ENCODE measurements at regions not wholly inside any gene's neighbourhood (a gene's known extent, or its start where the extent isn't known, plus 50 kb on each side); places are given as distances from the start of the nearest gene placed in this dataset.
"Not testable (repeated sequence)": the region's sequence is repeated elsewhere in the genome, so short reads cannot be mapped to it uniquely, and the experiment has no call there.

DNA sequence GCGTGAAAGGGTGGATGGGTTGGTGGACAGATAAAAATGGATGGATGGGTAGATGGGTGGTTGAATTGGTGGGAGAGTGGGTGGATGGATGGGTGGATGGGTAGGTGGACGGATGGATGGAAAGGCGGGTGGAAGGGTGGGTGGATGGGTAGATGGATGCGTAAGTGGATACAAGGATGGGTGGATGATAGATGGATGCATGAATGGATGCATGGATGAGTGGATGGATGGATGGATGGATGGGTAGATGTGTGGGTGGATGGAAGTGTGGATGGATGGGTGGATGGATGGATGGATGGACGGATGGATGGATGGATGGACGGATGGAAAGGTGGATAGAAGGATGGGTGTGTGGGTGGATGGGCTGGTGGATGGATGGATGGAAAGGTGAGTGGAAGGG, 77.0 kb upstream of the GRK3 start:
- DNase-seq (ENCODE audit: low read depth, low spot score) = no peak

DNA sequence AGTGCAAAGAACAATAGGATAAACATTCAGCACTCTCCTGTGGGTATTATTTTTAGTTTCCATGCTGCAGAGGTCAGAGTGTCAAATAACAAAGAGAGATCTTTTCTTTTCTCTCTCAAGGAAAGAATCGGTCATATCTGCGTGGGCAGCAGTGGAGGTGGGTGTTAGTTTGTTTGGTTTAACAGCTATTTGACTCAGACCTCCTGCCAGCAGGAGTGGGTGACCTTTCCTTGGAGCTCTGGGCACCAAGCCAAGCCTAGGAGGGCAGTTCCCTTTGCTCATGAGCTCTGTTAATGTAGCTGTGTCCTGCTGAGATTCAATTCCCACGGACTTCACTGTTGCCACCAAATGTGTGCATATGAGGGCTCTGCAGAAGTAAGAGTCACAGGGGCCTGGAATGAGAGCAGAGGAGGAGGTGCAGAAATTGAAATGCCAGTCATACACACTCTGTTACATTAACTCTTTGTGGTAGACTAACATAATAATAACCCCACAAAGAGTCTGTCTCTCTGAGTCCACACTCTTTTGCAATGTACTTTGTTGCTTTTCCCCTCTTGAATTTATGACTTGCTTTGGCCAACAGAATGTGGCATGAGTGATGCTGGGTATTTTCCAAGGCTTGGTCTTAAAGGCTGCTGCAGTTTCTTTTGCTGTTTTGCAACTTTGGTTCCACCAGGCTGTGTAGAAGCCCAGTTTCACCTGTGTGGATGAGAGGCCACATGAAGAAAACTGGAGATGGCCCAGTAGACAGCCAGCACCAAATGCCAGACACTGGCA, 76.0 kb upstream of the GRK3 start:
- peak; percentile 88 for DNase-seq (ENCODE audit: low read depth, low spot score)

DNA sequence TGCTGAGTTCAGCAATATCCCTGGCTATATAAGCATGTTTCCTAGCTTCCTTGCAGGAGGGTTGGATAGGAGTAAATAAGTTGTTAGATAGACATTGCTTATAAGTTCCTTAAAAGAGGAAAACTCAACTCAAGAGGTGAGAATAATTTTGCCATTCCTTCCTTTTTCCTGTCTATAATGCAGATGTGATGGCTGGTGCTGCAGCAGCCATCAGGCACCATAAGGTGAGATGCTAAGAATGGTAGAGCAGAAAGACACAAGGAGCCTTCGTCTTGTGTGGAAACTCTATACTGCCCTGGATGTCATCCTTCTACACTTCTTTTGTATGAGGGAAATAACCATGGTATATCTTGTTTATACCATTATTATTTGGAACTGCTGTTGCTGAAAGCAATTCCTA, 74.5 kb upstream of the GRK3 start:
- DNase-seq (ENCODE audit: low read depth, low spot score) = no peak

DNA sequence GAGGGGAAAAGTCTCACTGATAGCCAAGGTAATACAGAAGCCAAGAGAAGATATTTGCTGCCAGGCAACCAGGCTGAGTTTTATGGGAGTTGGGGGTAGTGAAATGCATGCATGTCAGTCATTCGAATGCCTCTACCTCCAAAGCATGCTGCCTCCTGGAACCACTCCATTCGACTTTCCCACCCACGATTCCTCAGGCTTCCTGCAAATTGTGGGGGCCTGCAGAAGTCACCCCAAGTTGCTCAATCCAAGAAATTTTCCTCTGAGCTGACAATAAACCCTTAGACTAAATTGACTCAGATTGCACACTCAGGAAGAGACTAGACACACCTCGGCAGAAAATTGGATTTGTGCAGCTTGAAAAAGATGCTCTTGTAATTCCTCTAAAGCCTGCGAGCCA, 73.6 kb upstream of the GRK3 start:
- no peak for DNase-seq (ENCODE audit: low read depth, low spot score)

DNA sequence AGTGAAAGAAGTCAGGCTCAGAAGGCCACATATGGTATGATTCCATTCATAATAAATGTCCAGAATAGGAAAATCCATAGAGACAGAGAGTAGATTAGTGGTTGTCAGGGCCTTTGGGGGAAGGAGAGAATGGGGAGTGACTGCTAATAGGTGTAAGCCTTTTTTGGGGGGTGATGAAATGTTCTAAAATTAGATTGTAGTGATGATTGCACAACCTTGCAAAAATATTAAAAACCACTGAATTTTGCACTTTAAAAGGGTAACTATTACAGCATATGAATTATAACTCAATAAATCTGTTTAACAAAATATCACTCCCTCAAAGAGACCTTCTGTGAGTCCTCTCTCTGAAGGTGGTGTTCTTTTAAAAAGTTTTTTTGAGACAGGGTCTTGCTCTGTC, 72.3 kb upstream of the GRK3 start:
- no peak for DNase-seq (ENCODE audit: low read depth, low spot score)

DNA sequence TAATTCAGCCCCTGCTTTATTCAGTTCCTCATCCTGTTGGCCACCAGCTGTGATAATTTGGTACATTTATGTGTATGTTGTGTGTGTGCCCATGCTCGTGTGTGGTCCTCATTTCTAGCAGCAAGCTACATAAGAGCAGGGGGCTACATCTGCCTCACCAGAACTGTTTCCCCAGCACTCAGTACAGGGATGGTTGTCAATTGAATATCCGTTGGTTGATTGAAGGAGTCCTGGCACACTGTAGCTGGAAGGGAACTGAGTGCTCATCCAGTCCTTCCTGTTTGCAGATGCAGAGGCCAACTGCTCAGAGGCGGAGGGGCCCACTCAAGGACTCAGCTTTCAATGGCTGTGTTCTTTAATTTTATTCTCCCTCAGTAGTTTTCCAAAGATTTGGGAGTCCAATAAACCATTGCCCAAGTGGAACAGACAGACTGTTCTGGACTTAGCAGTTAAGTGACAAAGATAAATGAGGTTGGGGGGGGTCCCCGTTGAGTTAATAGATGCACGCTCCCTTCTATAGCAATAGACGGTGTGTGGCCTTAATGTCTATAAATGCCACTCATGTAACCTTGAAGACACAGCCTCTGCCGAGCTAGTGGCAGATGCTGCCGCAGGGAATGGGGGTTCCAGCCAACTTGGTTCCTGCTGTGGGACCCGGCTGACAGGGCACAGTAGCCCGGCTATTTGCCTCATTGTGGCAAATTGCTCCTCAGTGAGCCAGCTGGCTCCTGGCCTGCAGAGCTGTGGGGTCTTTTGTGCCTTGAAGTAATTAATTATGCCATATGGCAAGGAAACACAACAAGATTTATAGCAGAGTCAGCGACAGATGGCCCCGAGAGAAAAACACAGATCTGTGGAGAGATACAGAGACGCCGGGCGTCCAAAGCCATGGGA, 71.4 kb upstream of the GRK3 start:
- no peak for DNase-seq (ENCODE audit: low read depth, low spot score)

DNA sequence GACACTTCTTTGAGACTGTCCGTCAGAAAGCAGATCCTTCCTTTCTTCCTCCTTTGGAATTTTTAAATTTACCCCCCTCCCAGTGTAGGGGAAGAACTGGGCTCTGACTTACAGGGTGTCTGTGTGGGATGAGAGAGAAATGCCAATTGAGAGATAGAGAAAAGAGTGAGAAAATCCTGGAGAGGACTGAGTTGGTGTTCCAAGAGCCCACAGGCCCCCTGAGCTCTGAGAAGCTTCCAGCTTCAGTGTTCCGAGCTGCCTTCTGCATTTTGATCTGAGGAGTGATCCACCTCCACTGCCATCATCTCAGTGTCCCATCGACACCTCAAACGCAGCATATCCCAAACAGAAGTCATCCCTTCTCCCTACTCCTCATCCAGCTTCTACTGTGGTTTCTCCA, 70.7 kb upstream of the GRK3 start:
- no peak for DNase-seq (ENCODE audit: low read depth, low spot score)

DNA sequence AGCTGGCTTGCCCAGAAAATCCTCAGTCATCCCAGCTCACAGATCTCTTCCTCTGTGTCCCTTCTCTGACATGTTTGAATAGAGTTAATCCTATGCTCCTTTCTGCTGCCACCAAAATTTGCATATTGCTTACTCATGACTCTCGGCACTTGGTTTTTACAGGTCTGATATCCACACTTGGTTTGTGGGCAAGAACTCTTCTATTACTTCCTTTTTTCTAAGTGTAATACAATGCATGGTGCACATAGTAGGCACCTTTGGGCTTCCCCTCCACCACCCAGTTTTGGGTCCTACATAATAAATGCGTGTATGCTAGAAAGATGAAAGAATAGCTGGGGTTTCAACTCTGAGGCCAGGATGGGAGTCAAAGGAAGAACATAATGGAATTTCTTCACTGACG, 69.7 kb upstream of the GRK3 start:
- no peak for DNase-seq (ENCODE audit: low read depth, low spot score)

DNA sequence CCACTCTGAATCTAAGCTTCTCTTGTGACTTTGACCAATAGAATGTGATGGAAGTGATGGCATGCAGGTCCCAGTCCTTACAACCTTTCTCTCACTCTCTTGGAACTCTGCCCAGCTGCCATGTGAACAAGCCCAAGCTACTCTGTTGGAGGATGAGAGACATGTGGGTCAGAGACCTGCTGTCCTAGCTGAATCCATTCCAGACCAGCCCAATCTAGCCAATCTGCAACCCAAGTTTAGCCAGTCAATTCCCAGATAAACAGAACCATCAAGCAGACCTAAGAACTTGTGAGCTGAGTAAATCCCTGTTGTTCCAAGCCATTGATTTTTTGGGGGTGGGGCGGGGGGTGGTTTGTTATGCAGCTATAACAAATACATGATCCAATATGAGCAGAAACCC, 69.2 kb upstream of the GRK3 start:
- DNase-seq (ENCODE audit: low read depth, low spot score) = no peak

DNA sequence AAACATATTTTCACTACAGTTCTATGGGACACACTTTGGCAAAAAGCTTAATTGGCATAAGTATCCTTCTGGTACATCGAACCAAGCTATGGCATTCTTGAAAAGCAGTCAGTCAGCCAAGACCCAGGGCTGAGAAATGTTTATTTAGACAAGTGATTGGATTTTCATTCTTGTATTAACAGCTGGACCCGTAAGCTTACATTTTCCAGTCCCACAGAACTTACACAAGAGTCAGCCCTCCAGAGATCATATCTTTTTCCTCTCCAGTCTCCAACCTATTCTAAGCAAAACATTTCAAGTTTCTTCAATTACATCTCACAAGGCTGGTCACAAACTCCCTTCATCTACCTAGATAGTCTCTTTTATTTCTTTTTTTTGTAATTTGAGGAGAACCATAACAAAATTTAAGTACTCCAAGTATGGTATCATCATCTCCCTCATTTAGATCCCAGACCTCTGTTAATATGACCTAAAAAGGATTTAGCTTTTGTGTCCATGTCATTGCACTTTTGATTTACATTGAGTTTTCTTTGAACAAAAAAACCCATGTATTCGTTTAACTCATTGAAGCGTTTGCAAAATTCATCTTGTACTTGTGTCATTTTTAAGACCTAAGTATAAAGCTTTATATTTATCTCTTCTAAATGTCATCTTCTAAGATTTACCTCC, 67.9 kb upstream of the GRK3 start:
- no peak for DNase-seq (ENCODE audit: low read depth, low spot score)

DNA sequence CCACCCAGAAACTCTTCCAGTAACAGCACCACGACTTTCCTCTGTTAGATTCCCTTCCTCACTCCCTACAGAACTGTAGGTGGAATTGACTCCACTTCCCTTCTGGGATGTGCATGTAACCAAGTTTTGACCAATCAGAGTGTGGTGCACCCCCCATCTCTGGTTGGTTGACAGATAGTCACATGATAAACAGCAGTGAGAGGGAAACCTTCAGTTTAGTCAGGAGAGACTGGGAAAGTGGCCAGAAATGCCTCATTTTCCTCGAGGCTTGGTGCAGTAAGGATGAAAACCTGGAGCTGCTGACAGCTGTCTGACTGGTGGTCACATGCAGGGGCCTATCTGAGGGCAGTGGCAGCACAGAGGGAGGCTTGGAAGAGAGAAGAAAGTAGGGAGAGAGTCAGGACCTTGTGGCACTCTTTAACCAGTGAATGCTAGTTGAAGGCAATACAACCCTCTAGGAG, 67.3 kb upstream of the GRK3 start:
- no peak for DNase-seq (ENCODE audit: low read depth, low spot score)

DNA sequence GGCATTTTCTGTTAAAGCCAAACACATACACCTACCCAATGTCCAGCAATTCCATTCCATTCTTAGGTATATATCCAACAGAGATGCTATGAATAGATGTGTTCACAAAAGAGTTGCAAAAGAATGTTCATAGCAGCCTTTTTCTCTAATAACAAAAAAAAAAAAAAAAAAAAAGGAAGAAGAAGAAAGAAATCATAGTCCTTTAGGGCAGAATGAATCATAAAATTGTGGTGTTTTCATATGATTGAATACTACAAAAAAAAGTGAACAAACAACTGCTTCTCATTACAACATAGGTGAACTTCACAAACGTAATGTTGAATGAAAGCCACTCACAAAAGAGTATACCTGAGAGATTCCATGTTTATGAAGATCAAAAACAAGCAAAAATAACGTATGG, 66.8 kb upstream of the GRK3 start:
- no peak for DNase-seq (ENCODE audit: low read depth, low spot score)

DNA sequence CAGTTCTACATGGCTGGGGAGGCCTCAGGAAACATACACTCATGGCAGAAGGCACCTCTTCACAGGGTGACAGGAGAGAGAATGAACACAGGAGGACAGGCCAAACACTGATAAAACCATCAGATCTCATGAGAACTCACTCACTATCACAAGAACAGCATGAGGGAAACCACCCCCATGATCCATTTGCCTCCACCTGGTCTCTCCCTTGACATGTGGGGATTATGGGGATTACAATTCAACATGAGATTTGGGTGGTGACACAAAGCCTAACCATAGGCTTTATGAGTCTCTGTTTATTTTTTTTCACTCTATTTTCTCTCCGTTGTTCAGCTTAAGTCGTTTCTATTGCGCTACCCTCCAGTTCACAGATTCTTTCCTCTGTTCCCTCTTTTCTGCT, 63.8 kb upstream of the GRK3 start:
- not testable (repeated sequence) for DNase-seq (ENCODE audit: low read depth, low spot score)

DNA sequence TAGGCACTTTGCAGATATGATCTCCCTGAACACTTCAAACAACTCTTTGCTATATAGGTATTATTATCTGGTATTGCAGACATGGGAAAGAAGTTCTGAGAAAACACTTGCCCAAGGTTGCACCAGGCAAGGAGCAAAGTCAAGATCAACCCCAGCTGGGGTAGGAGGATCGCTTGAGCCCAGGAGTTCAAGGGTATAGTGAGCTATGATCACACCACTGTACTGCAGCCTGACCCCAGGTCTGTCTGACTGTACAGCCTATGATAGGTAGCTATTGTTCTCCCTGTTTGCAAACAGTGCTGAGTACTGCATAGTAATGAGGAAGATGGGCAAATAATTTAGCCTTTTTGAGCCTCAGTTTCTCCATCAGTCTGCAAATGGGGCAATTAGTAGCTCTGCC, 60.5 kb upstream of the GRK3 start:
- not testable (repeated sequence) for DNase-seq (ENCODE audit: low read depth, low spot score)

DNA sequence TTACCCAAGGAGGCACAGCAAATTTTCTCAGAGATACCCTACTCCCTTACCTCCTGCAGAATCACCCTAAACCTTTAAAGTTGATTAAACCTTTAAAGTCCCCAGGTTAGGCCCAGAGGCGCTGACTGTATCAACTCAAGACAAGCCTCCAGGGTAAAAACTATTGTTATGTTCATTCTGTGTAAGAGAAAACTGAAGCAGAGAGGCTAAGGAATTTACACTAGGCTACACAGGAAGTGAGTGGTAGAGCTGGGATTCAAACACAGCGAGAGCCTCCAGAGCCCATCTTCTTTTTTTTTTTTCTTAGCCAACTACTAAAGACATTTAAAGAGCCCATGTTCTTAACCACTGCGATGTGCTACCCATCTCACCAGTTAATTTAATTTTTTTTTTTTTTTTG, 56.3 kb upstream of the GRK3 start:
- DNase-seq (ENCODE audit: low read depth, low spot score) = no peak

DNA sequence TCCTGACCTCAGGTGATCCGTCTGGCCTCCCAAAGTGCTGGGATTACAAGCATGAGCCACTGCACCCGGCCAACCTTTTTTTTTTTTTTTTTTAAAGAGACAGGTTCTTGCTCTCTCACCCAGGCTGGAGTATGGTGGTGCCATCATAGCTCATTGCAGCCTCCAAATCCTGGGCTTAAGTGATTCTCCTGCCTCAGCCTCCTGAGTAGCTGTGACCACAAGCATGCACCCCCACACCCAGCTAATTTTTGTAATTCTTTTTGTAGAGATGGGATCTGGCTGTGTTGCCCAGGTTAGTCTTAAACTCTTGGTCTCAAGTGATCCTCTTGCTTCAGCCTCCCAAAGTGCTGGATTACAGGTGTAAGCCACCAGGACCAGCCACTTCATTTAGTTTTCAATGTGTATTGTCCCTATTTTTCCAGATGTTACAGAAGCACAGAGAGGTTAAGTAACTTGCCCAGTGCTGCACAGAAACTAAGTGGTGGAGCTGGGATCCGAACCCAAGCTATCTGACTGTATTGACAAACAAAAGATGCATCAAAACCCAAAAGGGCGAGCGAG, 55.6 kb upstream of the GRK3 start:
- DNase-seq (ENCODE audit: low read depth, low spot score) = no peak

DNA sequence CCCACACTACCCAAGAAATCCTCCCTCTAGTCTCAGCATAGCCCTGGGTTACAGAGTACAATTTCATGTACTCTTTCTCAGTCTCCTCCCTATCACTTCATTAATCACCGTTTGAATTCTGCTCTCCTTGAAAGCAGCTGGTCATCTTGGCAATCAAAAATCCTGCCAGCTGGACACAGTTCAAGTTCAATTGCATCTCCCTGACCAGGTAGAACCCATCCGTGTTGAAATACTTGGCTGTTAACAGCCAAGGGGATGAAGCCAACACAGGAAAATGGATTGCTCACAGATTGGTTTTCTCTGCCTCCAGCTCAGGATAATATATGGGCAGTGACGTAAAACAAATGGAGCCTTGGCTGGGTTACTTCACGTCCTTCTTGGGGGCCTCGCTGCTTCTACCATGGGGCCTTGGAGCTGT, 55.1 kb upstream of the GRK3 start:
- DNase-seq (ENCODE audit: low read depth, low spot score) = no peak

DNA sequence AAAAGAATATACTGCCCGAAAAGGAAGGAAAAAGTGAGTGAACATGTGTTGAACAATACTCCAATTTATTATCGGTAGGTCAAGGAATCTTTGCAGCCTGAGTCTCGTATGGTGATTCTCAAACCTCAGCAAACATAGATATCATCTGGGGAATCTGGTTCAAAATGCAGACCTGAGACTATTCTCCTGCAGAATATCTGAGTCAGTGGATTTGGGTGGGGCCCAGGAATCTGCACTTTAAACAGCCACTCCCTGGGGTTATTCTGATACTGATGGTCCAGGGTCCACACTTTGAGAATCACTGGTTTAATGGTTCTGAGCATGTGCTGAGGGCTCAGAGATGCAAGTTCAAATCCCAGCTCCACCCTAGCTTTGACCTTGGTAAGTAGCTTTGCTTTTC, 53.6 kb upstream of the GRK3 start:
- no peak for DNase-seq (ENCODE audit: low read depth, low spot score)

DNA sequence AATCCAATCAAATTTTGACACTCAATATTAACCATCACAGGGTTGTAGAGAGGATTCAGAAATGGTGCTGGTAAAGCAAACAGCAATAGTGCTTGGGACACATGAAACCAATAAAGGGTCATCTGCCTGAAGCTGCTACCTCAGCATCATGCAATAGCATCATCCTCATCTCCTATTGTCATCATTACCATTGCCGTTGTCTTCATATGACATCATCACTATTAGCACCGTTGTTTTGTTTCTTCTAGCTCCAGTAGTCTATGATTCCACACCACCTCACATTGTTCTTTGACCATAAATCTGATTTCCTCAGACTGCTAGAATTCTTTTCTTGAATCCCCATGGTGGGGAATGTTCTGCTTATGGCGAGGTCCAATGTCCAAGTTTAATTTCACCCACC, 52.8 kb upstream of the GRK3 start:
- DNase-seq (ENCODE audit: low read depth, low spot score) = no peak

DNA sequence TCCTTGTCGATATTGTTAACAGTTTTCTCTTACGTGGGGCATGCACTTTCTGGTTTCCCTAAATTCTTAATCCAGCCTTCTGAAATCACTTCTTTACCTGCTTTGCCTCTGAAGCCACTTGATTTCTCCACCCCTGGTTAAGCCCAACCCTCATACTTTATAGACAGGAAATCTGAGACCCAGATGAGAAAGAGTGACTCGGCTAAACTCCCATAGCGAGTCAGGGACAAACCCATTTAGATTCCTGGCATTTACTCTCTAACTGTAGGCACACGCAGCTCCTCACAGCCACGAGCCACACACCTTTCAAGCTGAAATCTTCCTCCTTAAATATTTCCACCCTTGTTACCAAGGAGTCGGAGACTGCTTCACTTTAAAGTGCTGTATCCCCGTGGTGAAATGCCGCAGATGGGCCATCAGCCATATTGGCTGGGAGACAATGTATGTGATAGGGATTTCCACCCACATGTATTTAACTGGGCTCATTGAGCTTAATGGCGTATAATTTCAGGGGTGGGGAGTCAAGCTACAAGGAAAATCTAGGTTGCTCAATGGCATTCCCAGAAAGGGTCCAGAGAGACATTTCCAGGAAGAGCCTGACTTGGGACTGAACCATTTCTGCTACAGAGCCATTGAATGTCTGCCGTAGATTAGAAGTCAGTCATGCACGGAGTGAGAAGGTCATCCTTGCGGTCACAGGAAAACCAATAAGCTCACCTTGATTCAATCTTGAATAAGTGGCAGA, 49.9 kb upstream of the GRK3 start:
- no peak for DNase-seq (ENCODE audit: low read depth, low spot score)
